ENCODE measurements at regions not wholly inside any gene's neighbourhood (a gene's known extent, or its start where the extent isn't known, plus 50 kb on each side); places are given as distances from the start of the nearest gene placed in this dataset.

DNA sequence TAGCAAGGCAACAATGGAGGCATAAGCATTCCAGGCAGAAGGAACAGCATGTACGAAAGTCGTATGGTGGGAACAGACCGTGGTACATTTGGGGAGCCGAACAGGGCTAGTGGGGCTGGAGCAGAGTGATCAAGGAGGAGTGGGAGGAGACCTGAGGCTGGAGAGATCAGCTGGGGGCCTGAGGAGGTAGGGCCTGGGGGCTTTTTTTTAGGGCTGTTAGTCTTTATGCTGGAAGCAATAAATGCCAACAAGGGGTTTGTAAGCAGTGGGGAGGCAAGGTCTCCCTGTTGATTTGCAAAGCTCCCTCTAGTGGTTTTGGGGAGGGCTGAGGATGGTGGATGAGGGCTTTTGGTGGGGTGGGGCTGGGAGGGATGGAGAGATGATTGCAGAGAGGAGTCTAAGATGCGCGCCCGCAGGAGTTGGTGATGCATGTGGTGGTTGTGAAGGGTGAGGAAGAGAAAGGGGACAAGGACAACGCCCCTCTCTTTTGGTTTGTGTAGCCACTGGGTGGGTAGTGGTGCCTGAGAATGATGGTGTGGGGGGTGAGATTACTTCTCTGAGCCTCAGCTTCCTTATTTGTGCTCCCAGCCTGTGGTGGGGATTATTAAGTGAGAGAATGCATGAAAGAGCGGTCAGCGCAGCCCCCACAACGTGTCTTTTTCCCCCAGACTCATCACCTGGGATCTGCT, 74.1 kb upstream of the TOX2 start:
- ATAC-seq (peak; percentile 79), FAIRE-seq (no peak), DNase-seq (ENCODE audit: low spot score) (peak; percentile 39)
- CTCF ChIA-PET (ENCODE audit: low intra/inter-chr PET ratio, low total read pairs): no interaction called here
- H3K9ac ChIP-seq (ENCODE audit: insufficient read depth, low read depth, low read length): no peak overlapping the region
- no peaks in the 10 kb centered on the region for H3K9me3 ChIP-seq (ENCODE audit: low read length)
- POLR2A ChIA-PET: no interaction called here
- H3K4me3 ChIP-seq (replicated peaks in 1 of 3; ENCODE audit: insufficient read depth in 1 of 3, low read depth in 2 of 3, low read length in 3 of 3): no peak overlapping the region
- WGBS (ENCODE audit: low lambda C conversion rate): 28% methylated on average over 11 of the region's 11 CpGs
- in situ Hi-C loops (cut with HindIII; ENCODE audit: extremely low pct_ligation_motif_present, low pct_unique_long_range_greater_than_20kb) (no loop called here), intact Hi-C loops (cut with micrococcal nuclease; ENCODE audit: unreplicated experiment) (loop anchor here (2.0 kb wide), 1 partner anchor 392 kb away; no protein-coding TSS in a partner anchor)
- no peaks in the 10 kb centered on the region for H4K20me1 ChIP-seq (ENCODE audit: insufficient read depth, low read length)
- H3K4me1 ChIP-seq (ENCODE audit: insufficient read depth, low read length): no peaks in the 10 kb centered on the region
- H3K27me3 ChIP-seq (ENCODE audit: control insufficient read depth in 1 of 2, insufficient read depth in 2 of 2, low read length in 2 of 2): peaks cover 2 to 18% of the 10 kb centered on the region in 2 experiments; a peak in 2 of 5 replicates
- 0 out of 2 replicates have a peak, but pooled peaks have one; percentile 32 for TF ChIP-seq MTF2 (CRISPR knock-in tag; IDR thresholded peaks at IDR 0.05; ENCODE audit: borderline replicate concordance)
- no peak for TF ChIP-seq RNF2 (conservative IDR thresholded peaks at IDR 0.05; ENCODE audit: low read depth)
- TF ChIP-seq U2AF2 (IDR thresholded peaks at IDR 0.05; ENCODE audit: low read depth, low read length): no peak
- peak; percentile 56 for TF ChIP-seq PCBP2 (optimal IDR thresholded peaks at IDR 0.05; ENCODE audit: low read depth, low read length, poor library complexity, severe bottlenecking)
- TF ChIP-seq, protein P1, sequence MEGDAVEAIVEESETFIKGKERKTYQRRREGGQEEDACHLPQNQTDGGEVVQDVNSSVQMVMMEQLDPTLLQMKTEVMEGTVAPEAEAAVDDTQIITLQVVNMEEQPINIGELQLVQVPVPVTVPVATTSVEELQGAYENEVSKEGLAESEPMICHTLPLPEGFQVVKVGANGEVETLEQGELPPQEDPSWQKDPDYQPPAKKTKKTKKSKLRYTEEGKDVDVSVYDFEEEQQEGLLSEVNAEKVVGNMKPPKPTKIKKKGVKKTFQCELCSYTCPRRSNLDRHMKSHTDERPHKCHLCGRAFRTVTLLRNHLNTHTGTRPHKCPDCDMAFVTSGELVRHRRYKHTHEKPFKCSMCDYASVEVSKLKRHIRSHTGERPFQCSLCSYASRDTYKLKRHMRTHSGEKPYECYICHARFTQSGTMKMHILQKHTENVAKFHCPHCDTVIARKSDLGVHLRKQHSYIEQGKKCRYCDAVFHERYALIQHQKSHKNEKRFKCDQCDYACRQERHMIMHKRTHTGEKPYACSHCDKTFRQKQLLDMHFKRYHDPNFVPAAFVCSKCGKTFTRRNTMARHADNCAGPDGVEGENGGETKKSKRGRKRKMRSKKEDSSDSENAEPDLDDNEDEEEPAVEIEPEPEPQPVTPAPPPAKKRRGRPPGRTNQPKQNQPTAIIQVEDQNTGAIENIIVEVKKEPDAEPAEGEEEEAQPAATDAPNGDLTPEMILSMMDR (CRISPR knock-in tag; IDR thresholded peaks at IDR 0.05): peak; percentile 55
- peak; percentile 28 for TF ChIP-seq XRCC5 (optimal IDR thresholded peaks at IDR 0.05; ENCODE audit: low read length)
- no peak for TF ChIP-seq ZFP36 (IDR thresholded peaks at IDR 0.05; ENCODE audit: borderline replicate concordance, low read depth, low read length, partially characterized antibody)
- 0 out of 2 replicates have a peak, but pooled peaks have one; percentile 21 for TF ChIP-seq SMC3 (IDR thresholded peaks at IDR 0.05; ENCODE audit: low read length)
- TF ChIP-seq CEBPG (CRISPR knock-in tag; IDR thresholded peaks at IDR 0.05): no peak
- TF ChIP-seq ZSCAN29 (CRISPR knock-in tag; conservative IDR thresholded peaks at IDR 0.05): no peak
- TF ChIP-seq, protein P2, sequence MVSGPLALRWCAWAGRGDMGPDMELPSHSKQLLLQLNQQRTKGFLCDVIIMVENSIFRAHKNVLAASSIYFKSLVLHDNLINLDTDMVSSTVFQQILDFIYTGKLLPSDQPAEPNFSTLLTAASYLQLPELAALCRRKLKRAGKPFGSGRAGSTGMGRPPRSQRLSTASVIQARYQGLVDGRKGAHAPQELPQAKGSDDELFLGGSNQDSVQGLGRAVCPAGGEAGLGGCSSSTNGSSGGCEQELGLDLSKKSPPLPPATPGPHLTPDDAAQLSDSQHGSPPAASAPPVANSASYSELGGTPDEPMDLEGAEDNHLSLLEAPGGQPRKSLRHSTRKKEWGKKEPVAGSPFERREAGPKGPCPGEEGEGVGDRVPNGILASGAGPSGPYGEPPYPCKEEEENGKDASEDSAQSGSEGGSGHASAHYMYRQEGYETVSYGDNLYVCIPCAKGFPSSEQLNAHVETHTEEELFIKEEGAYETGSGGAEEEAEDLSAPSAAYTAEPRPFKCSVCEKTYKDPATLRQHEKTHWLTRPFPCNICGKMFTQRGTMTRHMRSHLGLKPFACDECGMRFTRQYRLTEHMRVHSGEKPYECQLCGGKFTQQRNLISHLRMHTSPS (CRISPR knock-in tag; IDR thresholded peaks at IDR 0.05; ENCODE audit: low read depth): no peak
- TF ChIP-seq, protein P3, sequence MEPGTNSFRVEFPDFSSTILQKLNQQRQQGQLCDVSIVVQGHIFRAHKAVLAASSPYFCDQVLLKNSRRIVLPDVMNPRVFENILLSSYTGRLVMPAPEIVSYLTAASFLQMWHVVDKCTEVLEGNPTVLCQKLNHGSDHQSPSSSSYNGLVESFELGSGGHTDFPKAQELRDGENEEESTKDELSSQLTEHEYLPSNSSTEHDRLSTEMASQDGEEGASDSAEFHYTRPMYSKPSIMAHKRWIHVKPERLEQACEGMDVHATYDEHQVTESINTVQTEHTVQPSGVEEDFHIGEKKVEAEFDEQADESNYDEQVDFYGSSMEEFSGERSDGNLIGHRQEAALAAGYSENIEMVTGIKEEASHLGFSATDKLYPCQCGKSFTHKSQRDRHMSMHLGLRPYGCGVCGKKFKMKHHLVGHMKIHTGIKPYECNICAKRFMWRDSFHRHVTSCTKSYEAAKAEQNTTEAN (CRISPR knock-in tag; conservative IDR thresholded peaks at IDR 0.05): no peak
- peak; percentile 32 for TF ChIP-seq STAG1 (CRISPR knock-in tag; IDR thresholded peaks at IDR 0.05)
- no peak for TF ChIP-seq FOXA1 (IDR thresholded peaks at IDR 0.05)
- TF ChIP-seq FOXA1 (CRISPR knock-in tag; IDR thresholded peaks at IDR 0.05): 0 out of 2 replicates have a peak, but pooled peaks have one; percentile 16
- no peak for TF ChIP-seq ZNF136 (CRISPR knock-in tag; IDR thresholded peaks at IDR 0.05; ENCODE audit: low read depth)
- TF ChIP-seq, protein P4, sequence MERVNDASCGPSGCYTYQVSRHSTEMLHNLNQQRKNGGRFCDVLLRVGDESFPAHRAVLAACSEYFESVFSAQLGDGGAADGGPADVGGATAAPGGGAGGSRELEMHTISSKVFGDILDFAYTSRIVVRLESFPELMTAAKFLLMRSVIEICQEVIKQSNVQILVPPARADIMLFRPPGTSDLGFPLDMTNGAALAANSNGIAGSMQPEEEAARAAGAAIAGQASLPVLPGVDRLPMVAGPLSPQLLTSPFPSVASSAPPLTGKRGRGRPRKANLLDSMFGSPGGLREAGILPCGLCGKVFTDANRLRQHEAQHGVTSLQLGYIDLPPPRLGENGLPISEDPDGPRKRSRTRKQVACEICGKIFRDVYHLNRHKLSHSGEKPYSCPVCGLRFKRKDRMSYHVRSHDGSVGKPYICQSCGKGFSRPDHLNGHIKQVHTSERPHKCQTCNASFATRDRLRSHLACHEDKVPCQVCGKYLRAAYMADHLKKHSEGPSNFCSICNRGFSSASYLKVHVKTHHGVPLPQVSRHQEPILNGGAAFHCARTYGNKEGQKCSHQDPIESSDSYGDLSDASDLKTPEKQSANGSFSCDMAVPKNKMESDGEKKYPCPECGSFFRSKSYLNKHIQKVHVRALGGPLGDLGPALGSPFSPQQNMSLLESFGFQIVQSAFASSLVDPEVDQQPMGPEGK (CRISPR knock-in tag; IDR thresholded peaks at IDR 0.05): 0 out of 2 replicates have a peak, but pooled peaks have one; percentile 23
- H3K79me2 ChIP-seq (ENCODE audit: insufficient read depth, low read length): no peaks in the 10 kb centered on the region
- H3K27ac ChIP-seq (ENCODE audit: extremely low read length, insufficient read depth, low read length): no peak overlapping the region
- H3K4me2 ChIP-seq (ENCODE audit: low read depth, low read length): no peak overlapping the region
- BruUV-seq (replicated peaks): no TSS peak
- H2AFZ ChIP-seq (ENCODE audit: low read length): no peak overlapping the region
- H3K36me3 ChIP-seq (replicated peaks in 1 of 2; ENCODE audit: control insufficient read depth in 1 of 2, insufficient read depth in 2 of 2, low read length in 2 of 2): no peaks in the 10 kb centered on the region

All from HepG2 (cell line).